ENCODE measurements at regions not wholly inside any gene's neighbourhood (a gene's known extent, or its start where the extent isn't known, plus 50 kb on each side); places are given as distances from the start of the nearest gene placed in this dataset.
"Not testable (repeated sequence)": the region's sequence is repeated elsewhere in the genome, so short reads cannot be mapped to it uniquely, and the experiment has no call there.

GRCh38 chr5:82459626-82460025, 181.5 kb upstream of the RPS23 start:
- TF ChIP-seq, protein P1, sequence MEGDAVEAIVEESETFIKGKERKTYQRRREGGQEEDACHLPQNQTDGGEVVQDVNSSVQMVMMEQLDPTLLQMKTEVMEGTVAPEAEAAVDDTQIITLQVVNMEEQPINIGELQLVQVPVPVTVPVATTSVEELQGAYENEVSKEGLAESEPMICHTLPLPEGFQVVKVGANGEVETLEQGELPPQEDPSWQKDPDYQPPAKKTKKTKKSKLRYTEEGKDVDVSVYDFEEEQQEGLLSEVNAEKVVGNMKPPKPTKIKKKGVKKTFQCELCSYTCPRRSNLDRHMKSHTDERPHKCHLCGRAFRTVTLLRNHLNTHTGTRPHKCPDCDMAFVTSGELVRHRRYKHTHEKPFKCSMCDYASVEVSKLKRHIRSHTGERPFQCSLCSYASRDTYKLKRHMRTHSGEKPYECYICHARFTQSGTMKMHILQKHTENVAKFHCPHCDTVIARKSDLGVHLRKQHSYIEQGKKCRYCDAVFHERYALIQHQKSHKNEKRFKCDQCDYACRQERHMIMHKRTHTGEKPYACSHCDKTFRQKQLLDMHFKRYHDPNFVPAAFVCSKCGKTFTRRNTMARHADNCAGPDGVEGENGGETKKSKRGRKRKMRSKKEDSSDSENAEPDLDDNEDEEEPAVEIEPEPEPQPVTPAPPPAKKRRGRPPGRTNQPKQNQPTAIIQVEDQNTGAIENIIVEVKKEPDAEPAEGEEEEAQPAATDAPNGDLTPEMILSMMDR (conservative IDR thresholded peaks at IDR 0.05), result no peak
- no peaks in the 10 kb centered on the region for H3K4me1 Mint-ChIP-seq (ENCODE audit: unreplicated experiment)
- peaks cover 26% of the 10 kb centered on the region for H3K9me3 Mint-ChIP-seq
- H3K27ac Mint-ChIP-seq, result no peak overlapping the region
- no peak overlapping the region for H3K4me3 Mint-ChIP-seq
- H3K36me3 Mint-ChIP-seq, result no peaks in the 10 kb centered on the region
- no peaks in the 10 kb centered on the region for H3K27me3 Mint-ChIP-seq
- DNase-seq (ENCODE audit: extremely low spot score, unreplicated experiment), result no peak

DNA sequence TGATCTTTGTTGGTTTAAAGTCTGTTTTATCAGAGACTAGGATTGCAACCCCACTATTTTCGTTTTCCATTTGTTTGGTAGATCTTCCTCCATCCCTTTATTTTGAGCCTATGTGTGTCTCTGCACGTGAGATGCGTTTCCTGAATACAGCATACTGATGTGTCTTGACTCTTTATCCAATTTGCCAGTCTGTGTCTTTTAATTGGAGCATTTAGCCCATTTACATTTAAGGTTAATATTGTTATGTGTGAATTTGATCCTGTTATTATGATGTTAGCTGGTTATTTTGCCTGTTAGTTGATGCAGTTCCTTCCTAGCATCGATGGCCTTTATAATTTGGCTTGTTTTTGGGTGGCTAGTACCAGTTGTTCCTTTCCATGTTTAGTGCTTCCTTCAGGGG, 177.2 kb upstream of the RPS23 start:
- not testable (repeated sequence) for DNase-seq (ENCODE audit: extremely low spot score, unreplicated experiment); H3K27ac Mint-ChIP-seq; H3K36me3 Mint-ChIP-seq; H3K4me3 Mint-ChIP-seq; H3K27me3 Mint-ChIP-seq; H3K4me1 Mint-ChIP-seq (ENCODE audit: unreplicated experiment)
- H3K9me3 Mint-ChIP-seq, result peaks cover 13% of the 10 kb centered on the region

DNA sequence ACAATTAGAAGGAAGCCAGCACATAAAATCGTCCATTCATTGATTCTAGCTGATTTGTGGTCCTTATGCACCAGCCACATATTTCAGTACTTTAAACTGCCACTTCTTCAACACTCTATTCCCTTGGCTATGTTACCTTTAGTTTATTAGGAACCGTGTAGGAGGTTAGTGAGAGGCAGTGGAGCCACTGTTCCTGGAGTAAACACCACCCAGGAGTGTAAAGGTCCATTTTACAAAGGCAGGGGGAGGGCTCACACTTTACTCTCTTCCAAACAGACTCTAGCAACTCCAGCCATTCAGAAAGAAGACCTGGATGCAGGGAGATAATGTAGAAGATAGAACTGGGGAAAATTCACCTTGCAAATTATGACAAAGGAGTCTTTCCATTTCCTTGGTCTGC, 170.2 kb upstream of the RPS23 start:
- DNase-seq (ENCODE audit: extremely low spot score, unreplicated experiment), result no peak
- H3K4me3 Mint-ChIP-seq, result no peak overlapping the region
- H3K4me1 Mint-ChIP-seq (ENCODE audit: unreplicated experiment), result peaks cover 13% of the 10 kb centered on the region
- peaks cover 4% of the 10 kb centered on the region for H3K27me3 Mint-ChIP-seq
- no peaks in the 10 kb centered on the region for H3K36me3 Mint-ChIP-seq
- H3K27ac Mint-ChIP-seq, result no peak overlapping the region
- peaks cover 3% of the 10 kb centered on the region for H3K9me3 Mint-ChIP-seq
- TF ChIP-seq, protein P1 (conservative IDR thresholded peaks at IDR 0.05), result no peak

DNA sequence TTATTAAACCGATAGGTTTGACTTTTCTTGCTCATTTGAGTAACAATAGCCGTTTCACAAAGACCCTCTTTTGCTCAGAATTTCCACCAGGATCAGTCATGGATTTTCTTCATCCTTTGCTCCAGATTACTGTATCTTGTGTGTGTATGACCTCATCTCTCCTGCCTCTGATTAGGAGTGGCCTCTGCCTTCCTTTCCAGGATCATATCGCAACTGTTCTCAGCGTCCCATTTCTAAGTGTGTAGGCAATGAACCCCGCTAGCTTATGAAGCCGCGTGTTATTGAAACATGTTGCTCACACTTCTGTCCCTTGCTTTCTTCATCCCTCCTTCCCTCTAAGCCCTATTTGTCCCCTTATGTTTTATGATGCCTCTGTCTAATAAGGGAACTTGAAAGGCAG, 169.8 kb upstream of the RPS23 start:
- no peak overlapping the region for H3K4me3 Mint-ChIP-seq
- no peak for DNase-seq (ENCODE audit: extremely low spot score, unreplicated experiment)
- TF ChIP-seq, protein P1 (conservative IDR thresholded peaks at IDR 0.05), result no peak
- H3K36me3 Mint-ChIP-seq, result no peaks in the 10 kb centered on the region
- H3K27ac Mint-ChIP-seq, result no peak overlapping the region
- H3K9me3 Mint-ChIP-seq, result peaks cover 3% of the 10 kb centered on the region
- H3K27me3 Mint-ChIP-seq, result peaks cover 4% of the 10 kb centered on the region
- peaks cover 13% of the 10 kb centered on the region for H3K4me1 Mint-ChIP-seq (ENCODE audit: unreplicated experiment)

- TF ChIP-seq, protein P1 (conservative IDR thresholded peaks at IDR 0.05), result no peak
- no peak for DNase-seq (ENCODE audit: extremely low spot score, unreplicated experiment)
- Mint-ChIP-seq H3K27me3 (peaks cover 4% of the 10 kb centered on the region), H3K4me3 (no peak overlapping the region), H3K27ac (no peak overlapping the region), H3K36me3 (no peaks in the 10 kb centered on the region), H3K9me3 (peaks cover 3% of the 10 kb centered on the region), H3K4me1 (ENCODE audit: unreplicated experiment) (peaks cover 13% of the 10 kb centered on the region)
These were observed 168.7 kb upstream of the RPS23 start for GRCh38 chr5:82446809-82447208.

DNA sequence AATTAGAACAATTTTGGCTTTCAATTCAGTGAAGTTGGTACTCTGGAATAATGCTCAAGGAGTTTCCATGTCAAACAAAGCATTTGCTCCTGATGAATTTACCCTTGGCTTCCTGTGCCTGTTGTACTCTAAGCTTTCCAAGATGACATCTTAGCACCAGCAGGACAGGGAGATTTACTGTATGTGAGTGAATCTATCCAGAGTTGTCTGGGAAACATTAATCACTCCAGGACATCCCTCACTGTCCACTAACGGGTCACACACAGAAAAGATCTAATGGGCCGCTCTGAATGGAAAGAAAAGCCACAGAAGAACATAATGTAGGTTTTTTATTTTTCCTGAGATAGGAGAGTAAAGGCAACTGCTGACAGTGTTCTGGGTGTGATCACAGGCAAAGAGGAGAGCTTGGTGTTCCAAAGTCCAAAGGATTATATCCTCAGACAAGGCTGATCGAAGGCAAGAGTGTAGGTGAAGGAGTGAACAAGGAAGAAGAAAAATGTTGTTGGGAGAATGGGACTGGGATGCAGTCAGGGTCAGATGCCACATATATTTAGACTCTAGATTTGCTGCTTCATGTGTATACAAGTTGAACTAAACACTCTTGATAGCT, 167.7 kb upstream of the RPS23 start:
- no peak for DNase-seq (ENCODE audit: extremely low spot score, unreplicated experiment)
- Mint-ChIP-seq H3K36me3 (no peaks in the 10 kb centered on the region), H3K4me3 (no peak overlapping the region), H3K4me1 (ENCODE audit: unreplicated experiment) (peaks cover 13% of the 10 kb centered on the region), H3K9me3 (peaks cover 3% of the 10 kb centered on the region), H3K27ac (no peak overlapping the region), H3K27me3 (peaks cover 4% of the 10 kb centered on the region)
- TF ChIP-seq, protein P1 (conservative IDR thresholded peaks at IDR 0.05), result no peak

Measured in type B pancreatic cell (in vitro differentiated cells).